ENCODE measurements at regions not wholly inside any gene's neighbourhood (a gene's known extent, or its start where the extent isn't known, plus 50 kb on each side); places are given as distances from the start of the nearest gene placed in this dataset.

- peak; percentile 75 for DNase-seq (ENCODE audit: low read depth)
- no peak overlapping the region for H3K4me3 ChIP-seq (ENCODE audit: low read depth, low read length)
- no peak for TF ChIP-seq CTCF (IDR thresholded peaks at IDR 0.05; ENCODE audit: insufficient read depth, low read length)
These were observed 80.1 kb upstream of the NXT1 start for GRCh38 chr20:23270382-23270911.

GRCh38 chr20:23269954-23270353 lies 80.6 kb upstream of the NXT1 start:
- DNase-seq (ENCODE audit: low read depth): no peak
- TF ChIP-seq CTCF (IDR thresholded peaks at IDR 0.05; ENCODE audit: insufficient read depth, low read length): no peak
- no peak overlapping the region for H3K4me3 ChIP-seq (ENCODE audit: low read depth, low read length)

GRCh38 chr20:23268792-23269354 lies 81.7 kb upstream of the NXT1 start:
- DNase-seq (ENCODE audit: low read depth): no peak
- no peak overlapping the region for H3K4me3 ChIP-seq (ENCODE audit: low read depth, low read length)
- no peak for TF ChIP-seq CTCF (IDR thresholded peaks at IDR 0.05; ENCODE audit: insufficient read depth, low read length)

DNA sequence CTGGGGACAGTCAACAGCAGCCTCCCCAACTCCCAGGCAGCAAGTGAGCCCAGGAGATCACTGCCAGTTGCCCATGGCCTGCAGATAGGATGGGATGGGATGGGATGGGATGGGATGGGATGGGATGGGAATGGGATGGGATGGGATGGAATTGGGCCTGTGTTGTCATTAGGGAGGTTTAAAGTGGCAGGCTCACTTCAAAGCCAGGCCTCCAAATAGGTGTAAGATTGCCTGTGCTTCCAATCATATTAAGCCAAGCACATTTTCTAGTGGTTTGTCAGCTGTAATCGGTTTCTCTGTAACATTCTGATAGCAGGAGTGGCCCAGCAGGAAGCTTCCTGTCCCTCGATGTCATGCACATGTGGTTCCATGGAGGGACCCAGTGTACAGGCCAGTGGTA lies 82.7 kb upstream of the NXT1 start:
- TF ChIP-seq CTCF (IDR thresholded peaks at IDR 0.05; ENCODE audit: insufficient read depth, low read length): no peak
- no peak for DNase-seq (ENCODE audit: low read depth)
- H3K4me3 ChIP-seq (ENCODE audit: low read depth, low read length): no peak overlapping the region

GRCh38 chr20:23266530-23267398 lies 83.8 kb upstream of the NXT1 start:
- H3K4me3 ChIP-seq (ENCODE audit: low read depth, low read length): no peak overlapping the region
- no peak for TF ChIP-seq CTCF (IDR thresholded peaks at IDR 0.05; ENCODE audit: insufficient read depth, low read length)
- no peak for DNase-seq (ENCODE audit: low read depth)

- no peak overlapping the region for H3K4me3 ChIP-seq (ENCODE audit: low read depth, low read length)
- TF ChIP-seq CTCF (IDR thresholded peaks at IDR 0.05; ENCODE audit: insufficient read depth, low read length): no peak
- DNase-seq (ENCODE audit: low read depth): no peak
These were observed 85.4 kb upstream of the NXT1 start for GRCh38 chr20:23265226-23265625.
